Daoy (cell line): ENCODE measurements at regions not wholly inside any gene's neighbourhood (a gene's known extent, or its start where the extent isn't known, plus 50 kb on each side); places are given as distances from the start of the nearest gene placed in this dataset.

Source experiments
- DNase-seq: peaks from one replicate; pipeline ENCODE4 v3.0.0-alpha.2; 2015; ENCODE audit warnings: low read depth

- DNase-seq: no peak
Observed at GRCh38 chr6:74956559-74957428, 249.1 kb downstream of the COL12A1 start.

- no peak for DNase-seq
Observed at GRCh38 chr6:74953708-74954107, 252.1 kb downstream of the COL12A1 start.

- DNase-seq: no peak
Observed at GRCh38 chr6:74946961-74947360, 258.9 kb downstream of the COL12A1 start.

GRCh38 chr6:74942130-74942529, 263.7 kb downstream of the COL12A1 start:
- no peak for DNase-seq

GRCh38 chr6:74941424-74941823, 264.4 kb downstream of the COL12A1 start:
- no peak for DNase-seq

GRCh38 chr6:74939721-74940620, 265.9 kb downstream of the COL12A1 start:
- no peak for DNase-seq

GRCh38 chr6:74939151-74939708, 266.6 kb downstream of the COL12A1 start:
- DNase-seq: no peak

GRCh38 chr6:74937936-74938335, 267.9 kb downstream of the COL12A1 start:
- DNase-seq: no peak

GRCh38 chr6:74936886-74937285, 269.0 kb downstream of the COL12A1 start:
- no peak for DNase-seq

GRCh38 chr6:74932232-74932888, 273.5 kb downstream of the COL12A1 start:
- no peak for DNase-seq

GRCh38 chr6:74931558-74931957, 274.3 kb downstream of the COL12A1 start:
- no peak for DNase-seq

GRCh38 chr6:74928203-74928602, 277.6 kb downstream of the COL12A1 start:
- DNase-seq: no peak

GRCh38 chr6:74927299-74927698, 278.6 kb downstream of the COL12A1 start:
- DNase-seq: no peak

- no peak for DNase-seq
Observed at GRCh38 chr6:74925683-74926082, 280.2 kb downstream of the COL12A1 start.

GRCh38 chr6:74914888-74915287, 291.0 kb downstream of the COL12A1 start:
- no peak for DNase-seq

- no peak for DNase-seq
Observed at GRCh38 chr6:74912234-74912633, 293.6 kb downstream of the COL12A1 start.

GRCh38 chr6:74902846-74903245, 303.0 kb downstream of the COL12A1 start:
- no peak for DNase-seq

GRCh38 chr6:74902089-74902488, 303.8 kb downstream of the COL12A1 start:
- no peak for DNase-seq

GRCh38 chr6:74901576-74901975, 304.3 kb downstream of the COL12A1 start:
- no peak for DNase-seq

- no peak for DNase-seq
Observed at GRCh38 chr6:74899416-74899815, 306.4 kb downstream of the COL12A1 start.

- DNase-seq: no peak
Observed at GRCh38 chr6:74892091-74892490, 313.8 kb downstream of the COL12A1 start.

GRCh38 chr6:74891349-74891831, 314.5 kb downstream of the COL12A1 start:
- DNase-seq: no peak
